ENCODE measurements at regions not wholly inside any gene's neighbourhood (a gene's known extent, or its start where the extent isn't known, plus 50 kb on each side); places are given as distances from the start of the nearest gene placed in this dataset.

- no peak overlapping the region for H3K27ac ChIP-seq
- H3K4me3 ChIP-seq (ENCODE audit: low read depth, low read length) = no peak overlapping the region
- TF ChIP-seq CTCF (IDR thresholded peaks at IDR 0.05; ENCODE audit: low read depth, low read length) = no peak
- H3K36me3 ChIP-seq = no peaks in the 10 kb centered on the region
- no peaks in the 10 kb centered on the region for H3K27me3 ChIP-seq (ENCODE audit: insufficient read depth, low read depth, severe bottlenecking)
- H3K9me3 ChIP-seq (ENCODE audit: severe bottlenecking) = no peaks in the 10 kb centered on the region
- no peak for DNase-seq
These were observed 121.8 kb upstream of the MED13 start for GRCh38 chr17:62186841-62187240.

GRCh38 chr17:62180772-62181171 lies 115.7 kb upstream of the MED13 start:
- no peak for DNase-seq
- no peak for TF ChIP-seq CTCF (IDR thresholded peaks at IDR 0.05; ENCODE audit: low read depth, low read length)
- Histone ChIP-seq H3K9me3 (ENCODE audit: severe bottlenecking) (peaks cover 14% of the 10 kb centered on the region), H3K36me3 (no peaks in the 10 kb centered on the region), H3K27me3 (ENCODE audit: insufficient read depth, low read depth, severe bottlenecking) (no peaks in the 10 kb centered on the region), H3K27ac (no peak overlapping the region), H3K4me3 (ENCODE audit: low read depth, low read length) (no peak overlapping the region)

GRCh38 chr17:62179525-62180161 lies 114.6 kb upstream of the MED13 start:
- DNase-seq = no peak
- H3K36me3 ChIP-seq = no peaks in the 10 kb centered on the region
- peaks cover 14% of the 10 kb centered on the region for H3K9me3 ChIP-seq (ENCODE audit: severe bottlenecking)
- no peak overlapping the region for H3K27ac ChIP-seq
- no peak for TF ChIP-seq CTCF (IDR thresholded peaks at IDR 0.05; ENCODE audit: low read depth, low read length)
- no peak overlapping the region for H3K4me3 ChIP-seq (ENCODE audit: low read depth, low read length)
- H3K27me3 ChIP-seq (ENCODE audit: insufficient read depth, low read depth, severe bottlenecking) = no peaks in the 10 kb centered on the region

- Histone ChIP-seq H3K4me3 (ENCODE audit: low read depth, low read length) (no peak overlapping the region), H3K36me3 (no peaks in the 10 kb centered on the region), H3K27me3 (ENCODE audit: insufficient read depth, low read depth, severe bottlenecking) (no peaks in the 10 kb centered on the region), H3K27ac (no peak overlapping the region), H3K9me3 (ENCODE audit: severe bottlenecking) (peaks cover 14% of the 10 kb centered on the region)
- DNase-seq = no peak
- no peak for TF ChIP-seq CTCF (IDR thresholded peaks at IDR 0.05; ENCODE audit: low read depth, low read length)
These were observed 113.5 kb upstream of the MED13 start for GRCh38 chr17:62178579-62178978.

GRCh38 chr17:62172492-62173291 lies 107.6 kb upstream of the MED13 start:
- Histone ChIP-seq H3K36me3 (no peaks in the 10 kb centered on the region), H3K27me3 (ENCODE audit: insufficient read depth, low read depth, severe bottlenecking) (no peaks in the 10 kb centered on the region), H3K27ac (no peak overlapping the region), H3K9me3 (ENCODE audit: severe bottlenecking) (no peaks in the 10 kb centered on the region), H3K4me3 (ENCODE audit: low read depth, low read length) (no peak overlapping the region)
- DNase-seq = no peak
- TF ChIP-seq CTCF (IDR thresholded peaks at IDR 0.05; ENCODE audit: low read depth, low read length) = no peak

Data from WERI-Rb-1 (cell line).